GM18499 (cell line): ENCODE measurements at regions not wholly inside any gene's neighbourhood (a gene's known extent, or its start where the extent isn't known, plus 50 kb on each side); places are given as distances from the start of the nearest gene placed in this dataset.
A peak's percentile ranks its signal among the peaks of the same experiment; 100 is the strongest.
"Not testable (repeated sequence)": the region's sequence is repeated elsewhere in the genome, so short reads cannot be mapped to it uniquely, and the experiment has no call there.

Experiments used
- ATAC-seq: cut with Tn5 transposase; IDR thresholded peaks from one replicate; pipeline ENCODE4 v1.9.1; 2021; ENCODE audit warnings: moderate number of reproducible peaks; ENCODE audit not compliant: insufficient read depth, unreplicated experiment

- ATAC-seq: no peak
Observed at GRCh38 chr5:117183326-117183725, 608.7 kb upstream of the SEMA6A start.

- no peak for ATAC-seq
Observed at GRCh38 chr5:117182104-117182503, 607.5 kb upstream of the SEMA6A start.

GRCh38 chr5:117177302-117177701 is 602.7 kb upstream of the SEMA6A start:
- no peak for ATAC-seq

- ATAC-seq: no peak
Observed at GRCh38 chr5:117165068-117165467, 590.4 kb upstream of the SEMA6A start.

- ATAC-seq: no peak
Observed at GRCh38 chr5:117161718-117162335, 587.2 kb upstream of the SEMA6A start.

GRCh38 chr5:117160391-117160790 is 585.8 kb upstream of the SEMA6A start:
- ATAC-seq: no peak

- no peak for ATAC-seq
Observed at GRCh38 chr5:117149312-117149711, 574.7 kb upstream of the SEMA6A start.

GRCh38 chr5:117144086-117144485 is 569.5 kb upstream of the SEMA6A start:
- no peak for ATAC-seq

- ATAC-seq: no peak
Observed at GRCh38 chr5:117143406-117143805, 568.8 kb upstream of the SEMA6A start.

GRCh38 chr5:117138523-117138922 is 563.9 kb upstream of the SEMA6A start:
- no peak for ATAC-seq

- no peak for ATAC-seq
Observed at GRCh38 chr5:117135851-117136250, 561.2 kb upstream of the SEMA6A start.

- ATAC-seq: no peak
Observed at GRCh38 chr5:117133198-117133597, 558.6 kb upstream of the SEMA6A start.

- no peak for ATAC-seq
Observed at GRCh38 chr5:117131876-117132275, 557.3 kb upstream of the SEMA6A start.

- ATAC-seq: peak; percentile 87
Observed at GRCh38 chr5:117131048-117131679, 556.5 kb upstream of the SEMA6A start.

- no peak for ATAC-seq
Observed at GRCh38 chr5:117118499-117118898, 543.9 kb upstream of the SEMA6A start.

GRCh38 chr5:117117314-117117713 is 542.7 kb upstream of the SEMA6A start:
- not testable (repeated sequence) for ATAC-seq

GRCh38 chr5:117110548-117110947 is 535.9 kb upstream of the SEMA6A start:
- ATAC-seq: no peak

GRCh38 chr5:117107859-117108258 is 533.2 kb upstream of the SEMA6A start:
- ATAC-seq: peak; percentile 63

- ATAC-seq: no peak
Observed at GRCh38 chr5:117103703-117104102, 529.1 kb upstream of the SEMA6A start.

- ATAC-seq: no peak
Observed at GRCh38 chr5:117102591-117102990, 528.0 kb upstream of the SEMA6A start.

GRCh38 chr5:117100176-117100575 is 525.6 kb upstream of the SEMA6A start:
- no peak for ATAC-seq

GRCh38 chr5:117098094-117098493 is 523.5 kb upstream of the SEMA6A start:
- no peak for ATAC-seq
